SK-N-SH (cell line): ENCODE measurements at regions not wholly inside any gene's neighbourhood (a gene's known extent, or its start where the extent isn't known, plus 50 kb on each side); places are given as distances from the start of the nearest gene placed in this dataset.

Source experiments
- CTCF ChIP-seq: fragments of 200-600 bp; sonication (generic); IDR thresholded peaks from 2 replicates; pipeline ENCODE4 v1.6.1; 2017; ENCODE audit warnings: antibody characterized with exemption, mild to moderate bottlenecking, moderate library complexity
- EP300 ChIP-seq, 2 experiments: IDR thresholded peaks; 2 replicates each; pipeline versions ENCODE4 v1.4.0 to v1.6.1; 2012; ENCODE audit warnings: borderline replicate concordance in 1 of 2, low read depth in 1 of 2, low read length in 1 of 2
- FOSL2 ChIP-seq: IDR thresholded peaks from 2 replicates; pipeline ENCODE4 v1.4.0; 2012; ENCODE audit warnings: low read depth, mild to moderate bottlenecking, moderate library complexity, borderline replicate concordance
- FOXM1 ChIP-seq: IDR thresholded peaks from 2 replicates; pipeline ENCODE4 v1.4.0; 2012; ENCODE audit warnings: low read depth, mild to moderate bottlenecking
- GABPA ChIP-seq: IDR thresholded peaks from 2 replicates; pipeline ENCODE4 v1.4.0; 2012; ENCODE audit warnings: low read depth, mild to moderate bottlenecking
- MAX ChIP-seq: IDR thresholded peaks from 2 replicates; pipeline ENCODE4 v1.4.0; 2012; ENCODE audit warnings: low read depth
- MXI1 ChIP-seq: IDR thresholded peaks from 2 replicates; pipeline ENCODE4 v1.6.1; 2012; ENCODE audit warnings: mild to moderate bottlenecking, low read depth, low read length, improper control_type of control experiment
- POLR2AphosphoS5 ChIP-seq: IDR thresholded peaks from 2 replicates; pipeline ENCODE4 v1.6.1; 2012; ENCODE audit warnings: low read depth, low read length
- RAD21 ChIP-seq: IDR thresholded peaks from 2 replicates; pipeline ENCODE4 v1.6.1; 2012; ENCODE audit warnings: mild to moderate bottlenecking, low read length
- RXRA ChIP-seq: IDR thresholded peaks from 2 replicates; pipeline ENCODE4 v1.4.0; 2012; ENCODE audit warnings: low read depth, mild to moderate bottlenecking, borderline replicate concordance
- TAF1 ChIP-seq: IDR thresholded peaks from 2 replicates; pipeline ENCODE4 v1.6.1; 2012; ENCODE audit warnings: low read depth, mild to moderate bottlenecking, low read length, moderate library complexity, borderline replicate concordance
- TCF12 ChIP-seq: IDR thresholded peaks from 2 replicates; pipeline ENCODE4 v1.4.0; 2012
- YY1 ChIP-seq: IDR thresholded peaks from 2 replicates; pipeline ENCODE4 v1.4.0; 2012; ENCODE audit warnings: low read depth, mild to moderate bottlenecking
- ZBTB33 ChIP-seq: IDR thresholded peaks from 2 replicates; pipeline ENCODE4 v1.4.0; 2012; ENCODE audit warnings: low read depth, borderline replicate concordance

GRCh38 chrX:95055991-95056390 is 1382.0 kb downstream of the FAM133A start:
- TF ChIP-seq CTCF (no peak), YY1 (no peak), FOXM1 (no peak), MXI1 (no peak), TAF1 (no peak), GABPA (no peak), MAX (no peak), EP300 (IDR thresholded peaks at IDR 0.05; ENCODE audit: borderline replicate concordance in 1 of 2, low read depth in 1 of 2, low read length in 1 of 2) (no peak), FOSL2 (no peak), TCF12 (no peak), POLR2AphosphoS5 (no peak), RXRA (no peak), RAD21 (no peak), ZBTB33 (no peak)
